ENCODE measurements at regions not wholly inside any gene's neighbourhood (a gene's known extent, or its start where the extent isn't known, plus 50 kb on each side); places are given as distances from the start of the nearest gene placed in this dataset.
A peak's percentile ranks its signal among the peaks of the same experiment; 100 is the strongest.

- no peak for DNase-seq
These were observed 213.9 kb upstream of the RBMS3 start for GRCh38 chr3:29067007-29067406.

- DNase-seq = no peak
These were observed 209.8 kb upstream of the RBMS3 start for GRCh38 chr3:29070959-29071634.

DNA sequence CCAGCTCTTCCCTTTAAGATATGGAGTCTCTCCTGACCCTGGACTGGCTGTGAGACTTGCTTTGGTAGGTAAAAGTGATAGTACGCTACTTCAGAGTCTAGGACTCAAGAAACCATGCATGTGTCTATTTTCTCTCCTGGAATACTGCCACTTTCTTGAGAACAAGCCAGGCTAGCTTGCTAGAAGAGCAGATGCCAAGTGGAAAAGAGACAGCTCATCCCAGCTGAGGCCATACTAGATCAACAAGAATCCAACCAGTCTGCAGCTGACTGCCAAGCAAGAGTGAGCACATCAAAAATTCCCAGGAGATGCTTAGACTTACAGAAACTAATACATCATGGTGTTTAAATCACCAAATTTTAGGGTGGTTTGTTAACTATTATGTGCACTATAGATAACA, 208.3 kb upstream of the RBMS3 start:
- no peak for DNase-seq

DNA sequence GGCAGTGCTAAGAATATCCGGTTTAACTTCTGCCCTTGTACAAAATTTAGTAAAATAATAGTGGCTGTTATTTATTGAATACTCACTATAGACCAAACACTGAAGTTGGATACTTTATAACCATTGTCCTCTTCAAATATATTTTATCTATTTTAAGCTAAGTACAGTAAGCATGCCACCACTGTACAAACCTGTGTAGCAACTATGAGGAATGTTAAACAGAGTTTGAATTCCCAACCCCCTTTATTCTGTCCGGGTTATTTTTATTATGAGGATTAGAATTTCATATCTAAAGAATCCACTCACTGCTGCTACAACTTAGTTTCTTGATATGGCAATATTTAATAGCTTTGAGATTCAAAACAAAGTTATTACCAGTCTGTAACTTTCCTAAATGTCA, 203.5 kb upstream of the RBMS3 start:
- no peak for DNase-seq

DNA sequence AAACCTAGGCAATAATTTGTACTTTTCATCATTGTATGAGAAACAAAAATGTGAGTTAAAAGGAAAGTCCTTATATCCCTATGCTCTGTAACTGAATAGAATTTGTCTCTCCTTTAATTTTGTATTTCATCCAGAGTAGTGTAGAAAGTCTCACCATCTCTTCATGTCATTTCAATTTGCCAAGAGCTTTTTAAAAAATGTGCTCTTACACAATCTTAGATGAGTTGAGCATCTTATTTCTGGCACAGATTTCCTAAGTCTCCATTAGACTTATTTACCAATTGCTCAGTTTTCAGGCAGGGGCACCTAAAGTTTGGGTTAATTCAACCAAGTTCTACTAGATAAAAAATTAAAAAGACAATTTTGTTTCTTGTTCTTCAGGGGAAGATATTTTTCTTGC, 201.5 kb upstream of the RBMS3 start:
- DNase-seq = no peak

GRCh38 chr3:29080967-29081366, 199.9 kb upstream of the RBMS3 start:
- no peak for DNase-seq

- DNase-seq = no peak
These were observed 197.8 kb upstream of the RBMS3 start for GRCh38 chr3:29083081-29083480.

DNA sequence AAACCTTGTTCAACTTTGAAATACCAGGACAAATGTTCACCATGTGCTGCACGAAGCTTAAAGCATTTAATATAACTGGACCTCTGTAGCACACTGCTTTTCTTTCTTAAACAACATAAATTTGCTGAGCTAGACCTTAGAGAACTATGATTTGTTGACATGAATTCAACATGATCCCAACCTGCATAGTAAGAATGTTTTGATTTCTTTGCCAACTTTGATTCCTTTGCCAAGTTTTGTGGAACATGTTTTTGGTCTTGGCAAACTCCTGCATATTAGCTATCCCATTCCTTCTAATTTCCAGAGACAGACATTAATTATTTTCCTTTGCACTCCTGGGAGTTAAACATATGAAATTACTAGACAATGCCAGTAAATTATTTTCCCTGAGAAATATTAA, 197.2 kb upstream of the RBMS3 start:
- DNase-seq = no peak

GRCh38 chr3:29088579-29088978, 192.3 kb upstream of the RBMS3 start:
- no peak for DNase-seq

DNA sequence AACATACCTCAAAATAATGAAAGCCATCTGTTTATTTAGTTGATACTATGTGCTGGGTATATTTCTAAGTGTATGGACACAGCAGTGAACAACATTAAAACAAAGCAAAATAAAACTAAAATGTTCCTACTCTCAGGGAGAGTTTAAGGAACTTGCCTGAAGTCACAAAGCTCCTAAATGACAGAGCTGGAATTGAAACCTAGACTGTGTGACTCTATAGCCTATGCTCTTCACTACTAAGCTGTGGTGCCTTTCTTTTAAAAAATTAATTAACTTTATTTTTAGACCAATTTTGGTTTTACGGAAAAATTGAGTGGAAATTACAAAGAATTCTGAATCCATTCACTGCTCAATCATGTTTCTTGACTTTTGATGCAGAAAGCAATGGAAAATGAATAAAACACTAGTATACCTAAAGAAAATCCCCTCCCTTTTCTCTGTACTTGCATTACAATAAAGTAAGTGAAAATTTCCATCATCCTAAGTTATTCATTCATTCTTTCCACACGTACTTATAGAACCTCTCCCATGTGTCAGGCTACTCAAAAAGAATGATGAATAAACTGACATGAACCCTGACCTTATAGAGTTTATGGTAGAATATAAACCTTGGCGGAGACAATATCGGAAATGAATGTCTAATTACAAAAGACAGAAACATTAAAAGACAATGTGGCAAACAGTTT, 189.8 kb upstream of the RBMS3 start:
- no peak for DNase-seq

- DNase-seq = no peak
These were observed 189.2 kb upstream of the RBMS3 start for GRCh38 chr3:29091599-29092189.

DNA sequence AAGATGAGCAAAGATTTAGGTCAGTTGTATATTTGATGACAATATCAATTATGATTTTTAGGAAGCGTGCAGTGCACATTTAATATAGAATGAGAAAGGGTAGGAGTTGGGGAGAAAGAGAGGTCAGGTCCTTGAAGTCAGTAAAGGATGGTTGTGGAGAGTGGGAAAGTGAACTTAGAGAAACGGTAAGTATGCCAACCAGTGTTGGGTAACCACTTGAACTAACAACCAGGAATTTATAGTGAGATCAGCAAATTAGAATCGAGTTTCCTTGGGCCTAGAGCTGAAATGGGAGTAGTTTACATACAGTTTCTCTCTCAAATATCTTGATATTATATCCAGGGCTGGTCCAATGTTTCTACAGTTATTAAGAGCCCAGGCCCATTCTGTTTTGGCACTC, 188.5 kb upstream of the RBMS3 start:
- no peak for DNase-seq

- DNase-seq = no peak
These were observed 181.6 kb upstream of the RBMS3 start for GRCh38 chr3:29099296-29099695.

DNA sequence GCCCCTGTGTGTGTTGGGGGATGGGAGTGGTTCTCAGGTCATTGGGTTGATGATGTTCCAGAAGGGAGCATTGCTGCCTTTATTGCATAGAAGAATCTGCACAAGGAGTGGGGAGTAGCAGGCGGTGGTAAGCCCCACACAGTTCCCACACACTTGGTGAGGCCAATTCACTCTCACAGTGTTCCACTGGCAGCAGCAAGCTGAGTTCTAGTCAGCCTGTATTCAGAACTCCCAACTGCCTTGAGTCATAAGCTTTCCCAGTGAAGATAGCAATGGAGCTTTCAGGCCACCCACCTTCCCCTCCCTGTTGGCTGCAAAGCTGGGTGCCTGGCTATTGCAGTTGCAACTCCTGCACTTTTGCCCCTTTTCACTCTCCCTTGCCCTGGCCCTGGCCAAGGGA, 181.1 kb upstream of the RBMS3 start:
- no peak for DNase-seq

DNA sequence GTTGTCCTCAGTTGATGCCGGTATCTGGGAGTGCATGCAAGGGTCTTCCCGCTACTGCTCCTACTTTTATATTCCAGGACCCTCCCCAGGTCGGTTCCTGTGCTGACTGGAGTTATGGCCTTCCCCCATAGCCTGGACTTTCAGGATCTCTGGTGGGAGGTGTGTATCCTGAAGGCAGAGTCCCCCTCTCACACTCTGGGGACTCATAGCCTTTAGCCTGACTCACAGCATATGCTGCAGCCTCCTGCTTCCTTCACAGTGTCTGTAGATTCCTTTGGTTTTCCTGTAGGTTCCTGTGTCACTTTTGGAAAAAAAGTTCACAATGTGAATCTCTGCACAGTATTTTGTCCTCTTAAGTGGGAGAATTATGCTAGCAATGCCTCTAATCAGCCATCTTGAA, 180.6 kb upstream of the RBMS3 start:
- no peak for DNase-seq

GRCh38 chr3:29128001-29128400, 152.9 kb upstream of the RBMS3 start:
- no peak for DNase-seq

DNA sequence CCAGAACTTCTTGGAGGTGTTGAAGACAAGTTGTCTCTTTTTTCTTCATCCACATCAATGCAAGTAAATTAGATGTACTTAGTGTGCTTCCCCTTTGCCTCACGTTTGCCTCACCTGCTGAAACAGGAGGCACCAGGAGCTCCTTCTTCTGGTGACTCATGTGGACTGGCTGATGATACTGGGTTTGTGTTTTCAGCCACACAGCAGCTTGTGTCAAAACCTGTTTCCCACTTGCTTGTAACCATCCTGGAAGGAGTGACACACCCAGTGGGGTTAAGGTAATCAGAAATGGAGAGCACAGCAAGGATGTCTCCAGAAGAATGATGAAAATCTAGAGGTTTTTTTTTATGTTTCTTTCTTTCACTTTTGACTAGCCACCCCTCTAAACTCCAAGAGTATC, 143.3 kb upstream of the RBMS3 start:
- peak; percentile 38 for DNase-seq

DNA sequence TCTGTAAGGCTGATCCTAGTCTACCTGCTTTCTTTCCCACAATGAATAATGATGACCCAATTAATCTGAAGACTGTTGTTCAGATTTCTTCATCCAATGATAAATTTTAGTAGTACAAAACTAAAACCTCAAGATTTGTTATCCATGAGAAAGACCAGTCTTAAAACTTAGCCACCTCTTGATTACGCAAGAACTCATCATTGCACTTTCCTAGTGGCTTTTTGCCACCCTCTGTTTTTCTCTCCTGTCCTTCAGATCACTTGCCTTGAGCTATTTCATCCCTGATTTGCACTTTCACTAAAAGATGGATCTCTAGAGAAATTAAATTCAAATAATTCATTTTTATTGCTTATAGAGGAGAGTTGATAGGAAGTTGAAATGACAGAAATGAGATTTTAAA, 142.7 kb upstream of the RBMS3 start:
- no peak for DNase-seq

- DNase-seq = no peak
These were observed 140.2 kb upstream of the RBMS3 start for GRCh38 chr3:29140666-29141065.

GRCh38 chr3:29141197-29141917, 139.5 kb upstream of the RBMS3 start:
- no peak for DNase-seq

- no peak for DNase-seq
These were observed 139.0 kb upstream of the RBMS3 start for GRCh38 chr3:29141918-29142275.

GRCh38 chr3:29143151-29143550, 137.7 kb upstream of the RBMS3 start:
- DNase-seq = no peak

DNA sequence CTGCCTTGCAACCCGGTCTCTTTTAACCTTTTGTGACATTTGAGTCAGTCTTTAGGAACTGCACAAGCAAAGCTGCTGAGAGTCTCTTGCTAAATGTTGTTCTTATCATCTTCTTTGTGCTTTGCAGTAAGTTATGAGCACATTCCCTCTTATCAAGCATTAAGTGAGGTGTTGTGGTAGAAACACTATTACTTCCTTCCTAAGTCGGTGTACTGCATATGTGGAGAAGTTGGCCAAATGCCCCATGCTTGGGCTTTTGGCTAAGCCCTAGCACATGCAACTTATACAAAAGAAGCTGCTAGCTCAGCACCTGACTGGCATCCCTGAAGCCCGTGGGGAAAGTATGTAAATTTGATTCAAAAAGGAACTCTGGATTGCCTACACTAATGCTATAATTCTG, 136.5 kb upstream of the RBMS3 start:
- no peak for DNase-seq

- DNase-seq = no peak
These were observed 136.1 kb upstream of the RBMS3 start for GRCh38 chr3:29144807-29145206.
